HG03135 (cell line): ENCODE measurements at regions not wholly inside any gene's neighbourhood (a gene's known extent, or its start where the extent isn't known, plus 50 kb on each side); places are given as distances from the start of the nearest gene placed in this dataset.

Source experiments
- ATAC-seq: cut with Tn5 transposase; IDR thresholded peaks from one replicate; pipeline ENCODE4 v1.9.1; 2021; ENCODE audit warnings: mild to moderate bottlenecking, moderate library complexity; ENCODE audit not compliant: unreplicated experiment

DNA sequence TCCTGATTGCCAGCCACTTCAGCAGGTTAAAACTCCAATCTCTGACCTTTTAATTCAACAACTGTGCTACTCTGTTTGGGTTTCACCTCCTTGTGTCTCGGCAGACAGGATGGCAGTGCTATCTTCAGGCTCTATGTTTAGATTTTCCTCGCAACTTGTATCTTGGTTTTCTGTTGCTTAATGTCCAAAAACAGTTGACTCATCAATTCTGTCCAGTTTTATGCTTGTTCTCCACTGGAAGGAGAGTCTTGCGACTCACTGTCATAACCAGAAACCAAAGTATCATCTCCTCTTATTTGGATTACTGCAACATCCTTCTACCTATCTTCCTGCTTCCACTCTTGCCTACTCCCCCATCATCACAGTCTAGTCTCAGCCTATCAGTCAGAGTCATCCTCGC is 130.9 kb upstream of the ADAMTS16 start:
- ATAC-seq: no peak

DNA sequence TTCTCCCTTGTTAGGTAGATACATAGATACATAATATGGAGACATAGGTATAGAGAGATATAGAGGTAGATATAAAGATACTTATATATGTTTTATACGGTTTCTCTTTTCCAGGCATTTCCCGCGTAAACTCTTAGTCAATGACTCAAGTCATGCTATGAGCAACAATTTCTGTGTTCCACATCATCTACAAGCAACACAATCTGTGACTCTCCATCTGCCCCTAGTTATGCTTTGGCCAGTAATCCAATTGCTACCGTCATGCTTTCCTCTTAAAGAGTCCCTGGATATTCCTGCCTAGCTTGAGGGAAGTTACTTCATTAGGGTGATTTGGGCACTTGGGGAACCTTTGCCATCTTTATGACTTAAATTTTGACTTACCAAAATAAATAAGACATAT is 129.0 kb upstream of the ADAMTS16 start:
- ATAC-seq: no peak

DNA sequence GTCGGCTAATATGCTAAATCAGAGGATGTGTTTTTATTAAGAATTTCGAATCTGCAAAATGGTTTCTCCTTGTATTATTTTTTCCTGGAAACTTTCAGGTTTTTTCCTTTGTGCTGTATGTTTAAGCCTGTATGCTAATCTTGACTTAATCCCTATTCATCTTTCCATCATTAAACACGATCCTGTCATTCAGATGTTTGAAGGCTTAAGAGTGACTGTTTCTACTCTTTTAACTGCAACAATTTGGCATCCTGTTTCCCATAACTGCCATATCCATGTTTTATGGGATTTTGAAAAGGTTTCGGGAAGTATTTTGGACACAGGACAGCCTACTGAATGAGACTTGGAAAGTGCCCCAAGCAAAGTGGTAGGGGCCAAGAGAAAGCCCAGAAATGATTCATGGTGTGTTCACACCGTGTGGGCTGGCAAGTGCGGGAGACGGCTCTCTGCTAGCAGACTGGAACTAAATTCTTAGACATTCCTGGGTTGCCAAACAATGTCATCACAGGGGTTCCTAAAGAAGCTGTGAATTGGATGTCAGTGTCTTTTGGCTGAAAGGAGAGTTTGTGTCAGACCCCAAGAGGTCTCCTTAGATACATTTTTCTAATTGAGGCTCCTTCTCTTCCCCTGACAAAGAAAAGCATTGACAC is 125.4 kb upstream of the ADAMTS16 start:
- no peak for ATAC-seq

DNA sequence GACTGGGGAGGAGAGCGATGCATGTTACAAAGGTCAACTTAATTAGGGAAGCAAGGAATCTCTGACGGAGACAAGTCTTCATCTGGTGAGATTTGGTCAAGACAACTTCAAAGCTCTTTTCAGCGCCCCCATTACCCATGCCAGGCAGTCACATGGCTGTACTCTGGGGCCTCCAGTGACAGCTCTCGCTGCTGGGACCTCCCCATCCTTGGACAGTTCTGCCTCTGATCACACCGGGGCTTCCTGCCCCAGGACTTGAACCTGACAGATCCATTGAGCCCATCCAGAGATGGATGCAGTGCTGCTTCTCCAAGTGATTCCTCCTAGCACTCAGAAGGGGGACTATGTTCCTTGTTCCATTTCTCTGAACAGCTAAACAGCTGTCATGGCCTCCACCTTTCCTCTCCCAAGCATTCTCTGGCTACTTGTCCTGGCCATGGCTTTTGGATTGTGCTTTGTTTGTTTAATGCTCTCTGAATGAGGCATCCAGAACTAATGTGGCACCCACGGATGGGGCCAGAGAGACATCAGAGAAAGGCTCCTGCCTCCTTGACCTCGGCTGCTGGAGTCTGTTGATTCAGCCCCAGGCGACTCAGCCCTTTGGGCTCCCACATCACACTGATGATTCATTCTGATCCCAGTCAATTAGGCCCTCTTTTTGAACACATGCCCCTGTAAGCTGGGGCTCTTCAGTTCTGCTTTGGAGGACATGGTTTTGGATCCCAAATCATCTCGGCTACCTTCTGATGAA is 122.1 kb upstream of the ADAMTS16 start:
- ATAC-seq: no peak

DNA sequence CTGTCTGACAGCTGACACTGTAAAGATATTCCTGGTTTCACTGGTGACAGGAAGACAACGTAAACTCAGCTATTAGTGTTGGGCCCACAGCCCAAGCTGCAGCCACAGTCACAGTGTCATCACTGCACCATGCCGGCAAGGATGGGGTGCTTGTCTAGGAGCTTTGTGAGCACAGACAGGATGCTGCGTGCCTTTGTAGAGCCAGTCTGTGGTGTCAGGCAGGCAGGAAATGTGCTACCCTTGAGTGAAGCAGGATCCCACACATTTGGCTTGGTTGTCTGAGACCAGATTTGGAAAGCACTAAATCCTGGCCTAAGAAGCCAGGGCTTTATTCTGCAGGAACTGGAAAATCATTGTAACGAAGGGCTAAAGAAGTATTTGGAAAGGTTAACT is 121.6 kb upstream of the ADAMTS16 start:
- no peak for ATAC-seq

DNA sequence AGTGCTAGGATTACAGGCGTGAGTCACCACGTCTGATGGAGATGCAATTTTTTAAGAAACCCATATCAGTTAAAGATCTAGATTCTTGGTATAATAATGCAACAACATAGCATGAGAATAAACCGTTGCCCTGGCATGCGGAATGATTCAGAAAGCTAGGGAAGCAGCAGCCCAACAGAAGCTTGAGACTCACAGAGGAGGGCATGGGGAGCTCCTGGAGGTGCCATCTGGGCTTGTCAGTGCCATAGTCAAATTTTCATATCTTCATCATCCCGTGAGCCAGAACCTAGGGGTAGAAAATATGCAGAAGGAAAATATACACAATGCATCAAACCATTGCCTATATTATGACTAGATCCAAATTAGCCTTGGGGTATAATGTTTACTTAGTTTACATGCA is 118.7 kb upstream of the ADAMTS16 start:
- ATAC-seq: no peak

DNA sequence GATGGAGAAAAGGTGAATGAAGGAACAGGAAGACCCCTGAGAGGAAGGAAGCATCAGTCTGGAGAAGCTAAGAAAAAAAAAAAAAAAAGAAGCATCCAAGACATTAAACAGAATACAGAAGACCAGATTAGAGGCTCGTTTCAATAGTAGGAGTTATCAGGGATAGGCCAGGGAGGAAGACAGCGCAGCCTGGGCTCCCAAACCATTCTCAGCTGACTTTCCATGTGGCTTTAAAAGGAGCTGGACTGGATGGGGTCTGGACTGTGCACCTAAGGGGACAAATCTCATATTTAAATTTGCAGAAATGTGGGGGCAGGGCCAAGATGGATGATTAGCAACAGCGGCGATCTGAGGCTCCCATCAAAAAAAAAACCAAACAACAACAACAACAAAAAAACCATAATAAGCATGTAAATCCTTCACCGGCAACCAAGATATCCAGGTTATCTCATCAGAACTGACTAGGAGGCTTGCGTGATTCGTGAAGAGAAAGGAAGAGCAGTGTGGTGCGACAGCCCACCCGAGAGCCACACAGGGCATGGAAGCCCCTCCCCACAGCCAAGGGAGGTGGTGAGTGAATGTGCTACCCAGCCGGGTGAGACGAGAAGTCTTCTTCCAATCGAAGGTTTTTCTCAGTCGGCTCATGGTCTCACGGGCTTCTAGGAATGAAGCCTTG is 114.9 kb upstream of the ADAMTS16 start:
- no peak for ATAC-seq

DNA sequence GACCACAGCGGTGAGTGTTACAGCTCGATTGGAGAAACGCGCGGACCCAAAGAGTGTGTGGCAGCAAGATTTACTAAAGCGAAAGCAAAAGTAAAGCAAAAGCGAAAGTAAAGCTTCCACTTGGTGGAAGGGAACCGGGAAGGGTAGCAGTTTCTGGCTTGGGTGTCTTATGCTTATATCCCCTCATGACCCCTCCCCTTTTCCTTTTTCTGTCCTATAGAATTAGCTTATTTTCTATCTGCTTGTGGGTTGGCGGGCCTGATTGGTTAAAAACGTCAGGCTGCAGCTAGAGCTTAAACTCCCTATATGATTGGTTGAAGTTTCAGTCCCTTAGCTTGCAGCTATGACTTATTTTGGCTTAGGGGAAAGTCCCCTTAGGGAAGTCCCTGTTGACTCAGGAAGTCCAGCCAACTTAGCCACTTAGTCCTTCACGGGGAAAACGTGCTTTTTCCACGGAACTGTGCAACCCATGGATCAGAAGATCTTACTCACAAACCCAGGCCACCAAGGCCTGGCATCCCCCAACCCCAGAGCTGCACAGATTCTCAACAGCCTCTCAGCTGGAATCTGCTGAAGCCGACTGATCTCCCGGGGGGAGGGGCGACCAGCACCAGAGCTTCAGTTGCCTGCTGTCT is 114.2 kb upstream of the ADAMTS16 start:
- no peak for ATAC-seq

DNA sequence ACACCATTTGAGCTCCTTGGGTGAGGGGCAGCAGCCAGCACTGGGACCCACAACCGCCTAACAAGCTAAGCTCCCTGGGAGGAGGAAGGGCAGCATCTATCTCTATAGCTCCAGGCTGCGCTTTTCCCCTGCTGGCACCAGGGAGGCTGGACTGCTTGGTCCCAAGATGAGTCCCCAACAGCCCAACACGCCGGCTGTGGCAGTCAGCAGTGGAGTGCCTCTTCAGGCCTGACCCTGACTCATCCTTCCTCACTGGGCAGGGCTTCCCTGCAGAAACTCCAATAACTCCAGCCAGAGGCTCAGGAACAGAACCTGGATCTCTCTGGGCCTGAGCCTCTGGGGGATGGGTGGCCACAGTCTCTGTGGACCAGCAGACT is 113.7 kb upstream of the ADAMTS16 start:
- no peak for ATAC-seq

DNA sequence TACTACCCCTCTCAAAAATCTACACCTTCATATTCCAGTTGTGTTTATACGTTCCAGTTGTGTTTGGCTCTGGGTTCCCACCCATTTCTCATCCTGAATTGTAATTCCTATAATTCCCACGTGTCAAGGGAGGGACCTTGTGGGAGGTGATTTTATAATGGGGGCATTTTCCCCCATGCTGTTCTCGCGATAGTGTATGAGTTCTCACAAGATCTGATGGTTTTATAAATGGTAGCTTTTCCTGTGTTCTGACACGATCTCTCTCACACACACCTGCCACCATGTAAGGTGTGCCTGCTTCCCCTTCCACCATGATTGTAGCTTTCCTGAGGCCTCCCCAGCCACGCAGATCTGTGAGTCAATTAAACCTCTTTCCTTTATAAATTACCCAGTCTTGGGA is 108.5 kb upstream of the ADAMTS16 start:
- no peak for ATAC-seq

DNA sequence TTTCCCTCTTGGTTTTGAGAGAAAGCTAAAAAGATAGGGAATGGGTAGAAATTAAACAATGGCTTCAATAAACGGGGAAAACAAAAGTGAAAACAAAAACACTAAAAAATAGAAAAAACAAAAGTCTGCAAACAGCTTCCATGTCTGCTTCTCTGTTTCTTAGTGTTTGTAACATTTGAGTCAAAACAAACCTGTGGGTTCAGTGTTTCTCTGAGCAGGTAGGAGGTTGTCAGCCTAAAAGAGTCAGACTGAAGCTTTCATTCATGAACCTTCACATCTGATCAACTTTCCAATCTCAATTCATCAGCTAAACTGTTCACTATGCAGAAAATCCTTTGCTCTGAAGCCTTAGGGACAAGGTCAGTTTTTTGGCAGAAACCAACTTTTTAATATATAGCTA is 102.5 kb upstream of the ADAMTS16 start:
- peak; percentile 59 for ATAC-seq

DNA sequence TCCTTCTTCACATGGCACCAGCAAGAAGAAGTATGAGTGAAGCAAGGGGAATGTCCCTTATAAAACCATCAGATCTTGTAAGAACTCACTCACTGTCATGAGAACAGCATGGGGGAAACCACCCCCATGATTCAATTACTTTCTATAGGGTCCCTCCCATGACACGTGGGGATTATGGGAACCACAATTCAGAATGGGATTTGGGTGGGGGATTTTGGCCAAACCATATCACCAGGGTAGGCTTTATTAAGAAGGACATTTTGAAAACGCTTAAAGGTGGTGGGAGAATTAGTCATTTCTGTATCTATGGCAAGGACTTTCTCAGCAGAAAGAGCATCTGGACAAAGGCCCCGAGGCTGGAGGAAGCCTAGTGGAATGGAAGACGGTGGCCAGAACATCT is 100.2 kb upstream of the ADAMTS16 start:
- ATAC-seq: no peak

DNA sequence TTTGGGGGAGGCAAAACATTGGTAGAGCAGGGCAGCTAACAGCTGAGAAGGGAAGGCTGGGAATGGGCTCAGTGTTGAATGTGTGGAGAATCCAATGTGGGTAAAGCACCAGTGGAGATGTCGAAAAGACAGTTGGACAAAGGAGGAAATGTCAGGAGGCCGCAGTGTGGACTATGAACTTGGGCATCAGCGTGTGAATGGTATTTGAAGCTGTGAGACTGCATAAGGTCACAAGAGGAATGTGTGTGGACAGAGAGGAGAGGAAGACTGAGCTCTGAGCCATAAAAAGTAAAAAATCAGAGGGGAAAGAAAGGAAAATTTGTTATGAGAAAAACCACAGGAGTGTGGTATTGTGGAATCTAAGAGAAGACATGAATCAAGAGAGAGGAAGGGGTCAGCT is 99.4 kb upstream of the ADAMTS16 start:
- no peak for ATAC-seq

DNA sequence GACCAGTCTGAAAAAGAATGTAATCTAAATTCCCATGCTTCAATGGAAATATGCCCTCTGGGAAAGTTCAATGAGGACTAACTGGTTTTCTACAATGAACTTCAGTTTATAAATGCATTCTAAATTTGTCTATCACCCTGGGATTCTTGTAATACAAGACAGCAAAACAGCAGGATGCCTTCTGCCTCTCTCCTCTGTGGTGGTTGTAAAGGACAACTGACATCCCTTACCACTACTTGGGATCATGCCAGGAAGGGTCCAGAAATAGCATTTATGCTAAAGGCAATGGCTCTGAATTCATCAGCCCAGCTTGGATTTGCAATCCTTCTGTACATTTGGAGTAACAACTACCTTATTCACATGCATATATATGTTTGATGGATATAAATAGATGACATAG is 97.3 kb upstream of the ADAMTS16 start:
- ATAC-seq: no peak

DNA sequence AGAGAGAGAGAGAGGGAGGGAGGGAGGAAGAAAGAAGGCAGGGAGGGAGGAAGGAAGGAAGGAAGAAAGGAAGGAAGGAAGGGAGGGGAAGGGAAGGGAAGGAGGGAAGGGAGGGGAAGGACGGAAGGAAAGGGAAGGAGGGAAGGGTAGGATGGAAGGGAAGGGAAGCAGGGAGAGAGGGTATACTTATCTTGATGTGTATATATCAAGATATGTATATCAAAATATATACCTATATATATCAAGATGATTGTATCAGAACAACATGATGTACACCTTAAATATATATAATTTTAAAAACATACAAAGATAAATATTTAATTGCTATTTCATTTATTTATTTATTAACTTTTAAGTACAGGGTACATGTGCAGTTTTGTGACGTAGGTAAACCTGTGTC is 96.8 kb upstream of the ADAMTS16 start:
- no peak for ATAC-seq

DNA sequence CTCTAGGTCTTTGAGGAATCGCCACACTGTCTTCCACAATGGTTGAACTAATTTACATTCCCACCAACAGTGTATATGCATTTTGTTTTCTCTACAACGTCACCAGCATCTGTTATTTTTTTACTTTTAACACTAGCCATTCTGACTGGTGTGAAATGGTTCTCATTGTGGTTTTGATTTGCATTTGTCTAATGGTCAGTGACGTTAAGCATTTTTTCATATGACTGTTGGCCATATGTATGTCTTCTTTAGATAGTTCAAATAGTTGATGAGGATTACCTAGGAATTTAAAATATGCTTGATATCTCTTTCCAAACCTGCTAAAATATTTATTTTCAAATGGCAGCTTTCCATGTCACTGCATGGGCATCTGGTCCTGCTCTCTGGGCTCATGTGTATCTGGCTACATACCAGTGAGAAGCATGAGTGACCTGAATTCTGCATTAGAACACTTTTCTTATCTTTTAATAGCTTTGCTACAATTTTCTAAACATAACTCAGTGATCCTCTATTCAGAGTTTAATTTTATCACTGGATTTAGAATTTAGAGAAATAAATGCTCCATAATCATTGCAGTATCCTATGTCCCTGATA is 95.8 kb upstream of the ADAMTS16 start:
- no peak for ATAC-seq

DNA sequence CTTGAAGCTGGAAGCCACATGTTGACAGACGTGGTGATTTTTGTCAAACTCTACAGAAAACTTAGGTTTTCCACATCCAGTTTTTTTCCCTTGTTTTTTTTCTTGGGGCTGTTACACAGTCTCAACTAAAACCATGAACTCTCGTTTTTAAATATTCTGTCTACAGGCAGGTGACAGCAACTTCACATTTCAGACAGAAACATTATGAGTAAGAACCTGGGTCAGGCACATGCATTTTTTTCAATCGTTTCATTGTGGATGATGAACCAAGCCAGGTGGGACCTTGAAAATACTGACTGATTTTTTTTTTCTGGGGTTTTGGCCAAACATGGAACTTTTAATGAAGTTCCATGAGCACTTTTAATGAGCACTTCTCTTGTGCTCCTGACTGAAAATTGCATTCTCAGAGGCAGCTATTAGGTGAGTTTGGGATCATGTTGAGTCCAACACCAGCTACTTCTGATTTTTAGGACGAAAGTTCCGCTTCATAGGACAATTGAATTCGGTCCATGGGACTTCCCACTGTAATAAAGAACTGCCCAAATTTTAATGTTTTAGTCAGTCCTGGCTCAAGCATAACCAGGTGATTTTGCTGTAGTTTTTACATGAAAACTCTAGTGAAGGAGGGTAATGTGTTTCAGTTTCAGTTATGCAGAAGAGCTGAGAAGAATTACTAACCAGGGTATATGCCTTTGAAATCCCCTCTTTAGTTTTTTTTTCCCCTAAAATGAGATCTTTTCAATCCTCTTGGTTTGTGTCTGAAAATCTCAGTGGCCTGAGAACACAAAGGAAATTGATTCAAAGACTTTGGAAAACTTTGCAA is 93.2 kb upstream of the ADAMTS16 start:
- ATAC-seq: peak; percentile 80

DNA sequence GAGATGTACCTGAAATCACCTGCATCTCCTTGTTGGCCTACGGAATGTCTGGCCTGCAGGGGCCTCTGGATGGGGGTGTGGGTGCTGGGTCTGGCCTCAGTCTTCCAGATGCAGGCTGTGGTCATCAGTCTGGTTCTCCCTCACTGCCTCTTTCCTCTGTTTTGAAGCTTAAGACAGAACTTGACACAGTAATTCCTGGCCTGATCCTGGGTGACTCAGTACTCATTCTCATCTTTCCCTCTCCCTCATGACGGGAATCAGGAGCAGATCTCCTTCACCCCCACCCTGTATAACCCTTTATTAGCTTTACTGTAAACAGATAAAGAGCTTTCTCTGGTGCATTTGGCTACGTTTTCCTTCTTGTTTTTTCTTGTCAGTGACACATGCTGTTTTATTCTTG is 89.3 kb upstream of the ADAMTS16 start:
- ATAC-seq: no peak

DNA sequence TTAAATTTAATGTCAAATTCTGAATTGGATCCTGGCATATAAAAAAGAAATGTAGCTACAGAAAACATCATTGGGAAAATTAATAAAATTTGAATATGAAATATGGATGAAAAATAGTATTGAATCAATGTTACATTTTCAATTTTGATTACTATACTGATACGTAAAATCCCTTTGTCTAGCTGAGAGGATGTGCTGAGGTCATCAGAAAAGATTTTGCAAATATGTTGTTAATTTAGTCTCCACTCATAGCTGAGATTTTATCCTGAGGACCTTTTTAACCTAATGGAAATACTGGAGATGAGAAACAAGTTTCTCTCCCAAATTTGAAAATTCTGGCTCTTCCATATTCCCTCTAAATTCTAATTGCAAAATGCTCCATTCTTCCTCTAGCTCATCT is 84.4 kb upstream of the ADAMTS16 start:
- ATAC-seq: no peak

DNA sequence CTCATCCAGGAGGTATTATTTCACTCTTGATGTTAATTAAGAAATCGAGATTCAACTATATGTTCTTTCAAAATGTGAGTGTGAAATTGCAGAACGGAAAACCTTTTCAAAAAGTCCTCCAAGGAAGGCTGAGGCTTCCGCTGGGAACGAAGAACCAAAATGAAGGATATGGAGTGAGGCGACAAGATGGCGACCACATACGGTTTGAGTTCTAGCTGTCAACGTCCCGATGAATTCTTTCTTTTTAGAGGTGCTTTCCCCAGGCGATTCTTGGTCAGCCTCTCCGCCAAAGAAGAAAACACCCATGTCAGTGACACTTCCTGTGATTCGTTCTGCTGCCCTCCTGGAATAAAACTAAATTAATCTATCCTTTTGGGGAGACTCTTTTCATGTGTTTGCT is 78.3 kb upstream of the ADAMTS16 start:
- ATAC-seq: no peak
